ENCODE measurements at regions not wholly inside any gene's neighbourhood (a gene's known extent, or its start where the extent isn't known, plus 50 kb on each side); places are given as distances from the start of the nearest gene placed in this dataset.

DNA sequence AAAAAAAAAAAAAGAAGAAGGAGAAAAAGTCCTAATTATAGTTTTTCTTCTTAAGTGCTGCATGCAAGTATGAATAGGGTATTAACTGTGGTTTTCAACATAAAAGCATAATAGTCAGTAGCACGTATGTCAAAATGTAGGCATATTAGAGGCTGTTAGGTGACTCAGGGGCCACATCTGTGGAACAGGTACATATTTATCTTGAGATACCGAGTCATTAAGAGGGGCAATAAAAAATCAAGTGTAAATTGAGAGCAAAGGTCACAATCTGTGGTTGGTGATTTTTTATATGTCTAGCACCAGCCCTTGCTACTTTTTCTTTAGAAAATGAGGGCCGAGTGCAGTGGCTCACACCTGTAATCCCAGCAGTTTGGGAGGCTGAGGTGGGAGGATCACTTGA, 1113.8 kb upstream of the RBFOX1 start:
- TF ChIP-seq, protein P1, sequence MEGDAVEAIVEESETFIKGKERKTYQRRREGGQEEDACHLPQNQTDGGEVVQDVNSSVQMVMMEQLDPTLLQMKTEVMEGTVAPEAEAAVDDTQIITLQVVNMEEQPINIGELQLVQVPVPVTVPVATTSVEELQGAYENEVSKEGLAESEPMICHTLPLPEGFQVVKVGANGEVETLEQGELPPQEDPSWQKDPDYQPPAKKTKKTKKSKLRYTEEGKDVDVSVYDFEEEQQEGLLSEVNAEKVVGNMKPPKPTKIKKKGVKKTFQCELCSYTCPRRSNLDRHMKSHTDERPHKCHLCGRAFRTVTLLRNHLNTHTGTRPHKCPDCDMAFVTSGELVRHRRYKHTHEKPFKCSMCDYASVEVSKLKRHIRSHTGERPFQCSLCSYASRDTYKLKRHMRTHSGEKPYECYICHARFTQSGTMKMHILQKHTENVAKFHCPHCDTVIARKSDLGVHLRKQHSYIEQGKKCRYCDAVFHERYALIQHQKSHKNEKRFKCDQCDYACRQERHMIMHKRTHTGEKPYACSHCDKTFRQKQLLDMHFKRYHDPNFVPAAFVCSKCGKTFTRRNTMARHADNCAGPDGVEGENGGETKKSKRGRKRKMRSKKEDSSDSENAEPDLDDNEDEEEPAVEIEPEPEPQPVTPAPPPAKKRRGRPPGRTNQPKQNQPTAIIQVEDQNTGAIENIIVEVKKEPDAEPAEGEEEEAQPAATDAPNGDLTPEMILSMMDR (conservative IDR thresholded peaks at IDR 0.05; ENCODE audit: low read depth in 2 of 2) = no peak
- TF ChIP-seq EZH2 (IDR thresholded peaks at IDR 0.05; ENCODE audit: low read depth, unreplicated experiment) = no peak
- TF ChIP-seq CREB1 (CRISPR knock-in tag; IDR thresholded peaks at IDR 0.05; ENCODE audit: low read depth) = no peak
- TF ChIP-seq EZH2phosphoT487 (IDR thresholded peaks at IDR 0.05; ENCODE audit: unreplicated experiment) = no peak
- TF ChIP-seq, protein P2, sequence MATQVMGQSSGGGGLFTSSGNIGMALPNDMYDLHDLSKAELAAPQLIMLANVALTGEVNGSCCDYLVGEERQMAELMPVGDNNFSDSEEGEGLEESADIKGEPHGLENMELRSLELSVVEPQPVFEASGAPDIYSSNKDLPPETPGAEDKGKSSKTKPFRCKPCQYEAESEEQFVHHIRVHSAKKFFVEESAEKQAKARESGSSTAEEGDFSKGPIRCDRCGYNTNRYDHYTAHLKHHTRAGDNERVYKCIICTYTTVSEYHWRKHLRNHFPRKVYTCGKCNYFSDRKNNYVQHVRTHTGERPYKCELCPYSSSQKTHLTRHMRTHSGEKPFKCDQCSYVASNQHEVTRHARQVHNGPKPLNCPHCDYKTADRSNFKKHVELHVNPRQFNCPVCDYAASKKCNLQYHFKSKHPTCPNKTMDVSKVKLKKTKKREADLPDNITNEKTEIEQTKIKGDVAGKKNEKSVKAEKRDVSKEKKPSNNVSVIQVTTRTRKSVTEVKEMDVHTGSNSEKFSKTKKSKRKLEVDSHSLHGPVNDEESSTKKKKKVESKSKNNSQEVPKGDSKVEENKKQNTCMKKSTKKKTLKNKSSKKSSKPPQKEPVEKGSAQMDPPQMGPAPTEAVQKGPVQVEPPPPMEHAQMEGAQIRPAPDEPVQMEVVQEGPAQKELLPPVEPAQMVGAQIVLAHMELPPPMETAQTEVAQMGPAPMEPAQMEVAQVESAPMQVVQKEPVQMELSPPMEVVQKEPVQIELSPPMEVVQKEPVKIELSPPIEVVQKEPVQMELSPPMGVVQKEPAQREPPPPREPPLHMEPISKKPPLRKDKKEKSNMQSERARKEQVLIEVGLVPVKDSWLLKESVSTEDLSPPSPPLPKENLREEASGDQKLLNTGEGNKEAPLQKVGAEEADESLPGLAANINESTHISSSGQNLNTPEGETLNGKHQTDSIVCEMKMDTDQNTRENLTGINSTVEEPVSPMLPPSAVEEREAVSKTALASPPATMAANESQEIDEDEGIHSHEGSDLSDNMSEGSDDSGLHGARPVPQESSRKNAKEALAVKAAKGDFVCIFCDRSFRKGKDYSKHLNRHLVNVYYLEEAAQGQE (IDR thresholded peaks at IDR 0.05; ENCODE audit: unreplicated experiment) = no peak
- no peak for TF ChIP-seq POLR2AphosphoS5 (IDR thresholded peaks at IDR 0.05; ENCODE audit: low read depth)
